RWPE2 (cell line): ENCODE measurements at regions not wholly inside any gene's neighbourhood (a gene's known extent, or its start where the extent isn't known, plus 50 kb on each side); places are given as distances from the start of the nearest gene placed in this dataset.

Experiments used
- ATAC-seq: fragments of 200-7000 bp; cut with Tn5 transposase; 3 replicates; pipeline ENCODE4 v1.9.1; 2021; ENCODE audit warnings: low read depth
- DNase-seq: peaks from one replicate; pipeline ENCODE4 v3.0.0-alpha.2; 2020; ENCODE audit warnings: low spot score
- H3K27ac ChIP-seq: fragments of 450-650 bp; 2 replicates; pipeline ENCODE4 v1.5.1; 2017; ENCODE audit warnings: mild to moderate bottlenecking; ENCODE audit not compliant: poor library complexity, severe bottlenecking
- H3K27me3 ChIP-seq: fragments of 250-450 bp; sonication (Bioruptor Pico); 2 replicates; pipeline ENCODE4 v1.5.1; 2021; ENCODE audit warnings: mild to moderate bottlenecking, moderate library complexity; ENCODE audit not compliant: insufficient read depth, poor library complexity, severe bottlenecking
- H3K36me3 ChIP-seq: fragments of 250-450 bp; sonication (Bioruptor Pico); 2 replicates; pipeline ENCODE4 v1.5.1; 2020; ENCODE audit warnings: low read depth, mild to moderate bottlenecking, moderate library complexity
- H3K4me1 ChIP-seq: fragments of 250-450 bp; sonication (Bioruptor Pico); 2 replicates; pipeline ENCODE4 v1.5.1; 2021; ENCODE audit warnings: mild to moderate bottlenecking, moderate library complexity; ENCODE audit not compliant: insufficient read depth, poor library complexity, severe bottlenecking
- H3K4me3 ChIP-seq: fragments of 250-450 bp; sonication (Bioruptor Pico); 2 replicates; pipeline ENCODE4 v1.5.1; 2021; ENCODE audit warnings: mild to moderate bottlenecking, moderate library complexity; ENCODE audit not compliant: severe bottlenecking
- H3K9me3 ChIP-seq: fragments of 250-450 bp; sonication (Bioruptor Pico); 2 replicates; pipeline ENCODE4 v1.5.1; 2021; ENCODE audit warnings: mild to moderate bottlenecking, moderate library complexity; ENCODE audit not compliant: severe bottlenecking
- CTCF ChIP-seq: fragments of 450-650 bp; IDR thresholded peaks from one replicate; pipeline ENCODE4 v1.5.1; 2017; ENCODE audit warnings: mild to moderate bottlenecking, moderate library complexity; ENCODE audit not compliant: poor library complexity, severe bottlenecking

- Histone ChIP-seq H3K9me3 (no peaks in the 10 kb centered on the region), H3K27me3 (no peaks in the 10 kb centered on the region), H3K27ac (no peak overlapping the region), H3K4me3 (no peak overlapping the region), H3K36me3 (no peaks in the 10 kb centered on the region), H3K4me1 (no peaks in the 10 kb centered on the region)
- ATAC-seq, result no peak
- DNase-seq, result no peak
- no peak for TF ChIP-seq CTCF
Observed at GRCh38 chr4:135949931-135950330, 1582.4 kb downstream of the PCDH18 start.

- no peaks in the 10 kb centered on the region for H3K9me3 ChIP-seq
- no peak overlapping the region for H3K4me3 ChIP-seq
- DNase-seq (no peak), ATAC-seq (no peak)
- no peak overlapping the region for H3K27ac ChIP-seq
- H3K36me3 ChIP-seq, result no peaks in the 10 kb centered on the region
- no peaks in the 10 kb centered on the region for H3K4me1 ChIP-seq
- TF ChIP-seq CTCF, result no peak
- H3K27me3 ChIP-seq, result no peaks in the 10 kb centered on the region
Observed at GRCh38 chr4:135948797-135949196, 1583.5 kb downstream of the PCDH18 start.

- Histone ChIP-seq H3K27ac (no peak overlapping the region), H3K4me3 (no peak overlapping the region), H3K9me3 (no peaks in the 10 kb centered on the region), H3K4me1 (no peaks in the 10 kb centered on the region), H3K36me3 (no peaks in the 10 kb centered on the region), H3K27me3 (no peaks in the 10 kb centered on the region)
- DNase-seq (no peak), ATAC-seq (no peak)
- no peak for TF ChIP-seq CTCF
Observed at GRCh38 chr4:135941671-135942070, 1590.6 kb downstream of the PCDH18 start.

GRCh38 chr4:135934026-135934425, 1598.3 kb downstream of the PCDH18 start:
- Histone ChIP-seq H3K36me3 (no peaks in the 10 kb centered on the region), H3K9me3 (no peaks in the 10 kb centered on the region), H3K4me3 (no peak overlapping the region), H3K4me1 (no peaks in the 10 kb centered on the region), H3K27ac (no peak overlapping the region), H3K27me3 (no peaks in the 10 kb centered on the region)
- ATAC-seq, result no peak
- TF ChIP-seq CTCF, result no peak
- DNase-seq, result no peak

GRCh38 chr4:135927651-135928050, 1604.6 kb downstream of the PCDH18 start:
- Histone ChIP-seq H3K4me1 (no peaks in the 10 kb centered on the region), H3K4me3 (no peak overlapping the region), H3K27ac (no peak overlapping the region), H3K9me3 (no peaks in the 10 kb centered on the region), H3K27me3 (no peaks in the 10 kb centered on the region), H3K36me3 (no peaks in the 10 kb centered on the region)
- no peak for TF ChIP-seq CTCF
- no peak for ATAC-seq
- DNase-seq, result no peak
